Liver (tissue), 8 donors: ENCODE measurements at regions not wholly inside any gene's neighbourhood (a gene's known extent, or its start where the extent isn't known, plus 50 kb on each side); places are given as distances from the start of the nearest gene placed in this dataset.

Source experiments
- DNase-seq: peaks from one replicate; pipeline ENCODE4 v3.0.0-alpha.2; 2017; ENCODE audit warnings: low spot score
- H3K27ac ChIP-seq, 2 donors: one replicate each; pipeline ENCODE4 v1.7.0; 2013; ENCODE audit warnings: inconsistent platforms in 2 of 2, low read length in 2 of 2, control low read depth in 1 of 2, low read depth in 1 of 2, mild to moderate bottlenecking in 1 of 2
- H3K27me3 ChIP-seq, 4 donors: one replicate each; pipeline versions ENCODE4 v1.6.1 to v1.7.0; 2013; ENCODE audit warnings: low read length in 3 of 4, inconsistent platforms in 1 of 4, mild to moderate bottlenecking in 1 of 4, moderate library complexity in 1 of 4; ENCODE audit not compliant: control insufficient read depth in 4 of 4, insufficient read depth in 4 of 4
- H3K36me3 ChIP-seq, 4 donors: one replicate each; pipeline versions ENCODE4 v1.6.1 to v1.7.0; 2013; ENCODE audit warnings: low read length in 3 of 4, mild to moderate bottlenecking in 3 of 4, low read depth in 1 of 4, moderate library complexity in 1 of 4; ENCODE audit not compliant: control insufficient read depth in 4 of 4, insufficient read depth in 3 of 4
- H3K4me1 ChIP-seq, 4 donors: one replicate each; pipeline versions ENCODE4 v1.6.1 to v1.7.0; 2013; ENCODE audit warnings: low read length in 3 of 4, mild to moderate bottlenecking in 3 of 4, moderate library complexity in 1 of 4; ENCODE audit not compliant: control insufficient read depth in 4 of 4, insufficient read depth in 4 of 4
- H3K4me3 ChIP-seq, 3 donors: one replicate each; pipeline versions ENCODE4 v1.6.1 to v1.7.0; 2013; ENCODE audit warnings: low read length in 3 of 3, control low read depth in 1 of 3, low read depth in 1 of 3, mild to moderate bottlenecking in 1 of 3
- H3K9ac ChIP-seq, 2 donors: one replicate each; pipeline ENCODE4 v1.7.0; 2013; ENCODE audit warnings: low read length in 2 of 2, mild to moderate bottlenecking in 2 of 2, moderate library complexity in 2 of 2, control low read depth in 1 of 2, low read depth in 1 of 2
- H3K9me3 ChIP-seq, 4 donors: one replicate each; pipeline versions ENCODE4 v1.6.1 to v1.7.0; 2013; ENCODE audit warnings: low read length in 3 of 4; ENCODE audit not compliant: control insufficient read depth in 4 of 4
- HNF4A ChIP-seq, 2 donors: conservative IDR thresholded peaks; 2 replicates each; pipeline ENCODE4 v1.6.1; 2016; ENCODE audit warnings: antibody characterized with exemption in 2 of 2, mild to moderate bottlenecking in 2 of 2
- HNF4G ChIP-seq: IDR thresholded peaks from 2 replicates; pipeline ENCODE4 v1.6.1; 2016; ENCODE audit warnings: antibody characterized with exemption
- RAD21 ChIP-seq, 2 donors: IDR thresholded peaks; 2 replicates each; pipeline ENCODE4 v1.6.1; 2016; ENCODE audit warnings: antibody characterized with exemption in 2 of 2, mild to moderate bottlenecking in 2 of 2
- RXRA ChIP-seq, 2 donors: IDR thresholded peaks; 2 replicates each; pipeline ENCODE4 v1.6.1; 2017 to 2018; ENCODE audit warnings: antibody characterized with exemption in 2 of 2, mild to moderate bottlenecking in 1 of 2
- SP1 ChIP-seq: IDR thresholded peaks from 2 replicates; pipeline ENCODE4 v1.6.1; 2018; ENCODE audit warnings: antibody characterized with exemption, mild to moderate bottlenecking
- TAF1 ChIP-seq: conservative IDR thresholded peaks from 2 replicates; pipeline ENCODE4 v1.6.1; 2016; ENCODE audit warnings: antibody characterized with exemption, mild to moderate bottlenecking
- WGBS: extraction: QIAGEN DNeasy Blood & Tissue Kit; methylation state at CpG from one replicate; pipeline ENCODE4 v1.1.7; 2013; 5-methylcytosine and 5-hydroxymethylcytosine counted together
- TF ChIP-seq, protein P1 (sequence below): IDR thresholded peaks from 2 replicates; pipeline ENCODE4 v1.6.1; 2016; ENCODE audit warnings: antibody characterized with exemption
- TF ChIP-seq, protein P2 (sequence below): IDR thresholded peaks from 2 replicates; pipeline ENCODE4 v1.6.1; 2016; ENCODE audit warnings: antibody characterized with exemption, mild to moderate bottlenecking
- TF ChIP-seq, protein P3 (sequence below): IDR thresholded peaks from 2 replicates; pipeline ENCODE4 v1.6.1; 2016; ENCODE audit warnings: antibody characterized with exemption
- TF ChIP-seq, protein P4 (sequence below): fragments of 150-350 bp; IDR thresholded peaks from 2 replicates; pipeline ENCODE4 v1.5.1; 2017; ENCODE audit warnings: improper control_type of control experiment, low read depth, low read length; ENCODE audit not compliant: missing input control
- donor health status: healthy.
- donor health status: healthy.
- donor health status: healthy.
- donor health status: healthy.
- donor health status: healthy.

DNA sequence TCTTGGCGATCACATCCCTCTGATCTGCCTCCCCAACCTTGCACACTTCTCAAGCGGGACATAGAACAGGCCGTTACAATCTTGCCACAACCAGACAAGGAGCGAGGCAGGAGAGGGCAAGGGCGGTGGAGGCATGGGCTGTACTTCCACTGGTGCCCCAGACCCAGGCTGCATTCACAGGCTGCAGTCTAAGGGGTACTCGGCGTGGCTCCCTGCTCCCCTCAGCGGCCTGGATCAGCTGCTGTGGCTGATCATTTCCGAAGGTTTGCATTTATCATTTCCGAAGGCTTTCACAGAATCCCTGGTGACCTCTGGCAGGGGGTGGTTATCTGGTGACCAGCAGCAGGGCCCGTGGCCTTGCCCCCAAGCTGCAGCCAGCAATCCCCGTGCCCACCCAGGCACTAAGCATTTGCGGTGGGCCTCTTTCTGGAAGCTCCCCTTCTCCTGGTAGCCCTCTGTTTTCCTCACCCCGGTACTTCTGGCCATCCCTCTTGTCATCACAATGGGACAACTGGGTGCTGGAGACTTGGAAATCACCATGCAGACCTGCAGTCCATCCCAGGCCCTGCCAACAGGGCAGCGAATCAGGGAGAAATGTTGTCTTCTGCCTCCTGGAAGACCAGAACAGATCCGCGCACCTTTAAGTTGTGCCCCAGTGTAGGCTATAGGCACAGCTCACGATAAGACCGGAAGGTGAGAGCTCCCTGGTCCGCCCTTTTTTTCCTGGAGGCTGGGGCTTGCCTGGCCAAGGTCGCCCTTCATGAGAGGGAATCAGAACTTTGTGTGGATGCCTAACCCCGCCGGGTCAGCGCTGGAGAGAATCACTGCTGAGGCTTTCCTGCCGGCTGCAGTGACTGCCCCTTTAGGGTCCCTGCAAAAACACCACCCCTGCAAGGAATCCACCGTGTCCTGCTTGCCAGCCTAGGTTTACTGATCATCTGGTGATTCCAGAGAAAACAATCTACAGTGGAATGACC is 1739.1 kb downstream of the TP53TG3F start:
- peak; percentile 19 for DNase-seq

DNA sequence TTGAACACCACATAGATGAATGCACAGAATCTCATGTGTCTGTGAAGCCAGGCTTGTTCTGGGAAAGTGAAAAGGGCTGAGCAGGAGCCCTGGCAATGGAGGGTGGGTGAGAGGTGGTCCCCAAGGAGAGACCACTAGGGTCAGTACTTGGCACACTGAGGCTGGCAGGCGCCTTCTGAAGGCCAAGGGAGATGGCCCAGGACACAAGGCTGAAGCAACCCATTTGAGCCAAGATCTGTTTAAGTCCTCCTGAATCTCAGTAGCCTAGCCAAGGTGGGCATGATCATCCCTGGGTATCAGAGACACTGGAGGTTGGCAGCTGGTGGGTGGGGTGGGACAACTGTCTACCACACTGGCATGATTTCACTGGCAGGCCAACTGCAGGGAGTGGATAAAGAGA is 1741.2 kb downstream of the TP53TG3F start:
- TF ChIP-seq, protein P1, sequence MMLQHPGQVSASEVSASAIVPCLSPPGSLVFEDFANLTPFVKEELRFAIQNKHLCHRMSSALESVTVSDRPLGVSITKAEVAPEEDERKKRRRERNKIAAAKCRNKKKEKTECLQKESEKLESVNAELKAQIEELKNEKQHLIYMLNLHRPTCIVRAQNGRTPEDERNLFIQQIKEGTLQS = no peak
- no peak for TF ChIP-seq HNF4G
- TF ChIP-seq, protein P2, sequence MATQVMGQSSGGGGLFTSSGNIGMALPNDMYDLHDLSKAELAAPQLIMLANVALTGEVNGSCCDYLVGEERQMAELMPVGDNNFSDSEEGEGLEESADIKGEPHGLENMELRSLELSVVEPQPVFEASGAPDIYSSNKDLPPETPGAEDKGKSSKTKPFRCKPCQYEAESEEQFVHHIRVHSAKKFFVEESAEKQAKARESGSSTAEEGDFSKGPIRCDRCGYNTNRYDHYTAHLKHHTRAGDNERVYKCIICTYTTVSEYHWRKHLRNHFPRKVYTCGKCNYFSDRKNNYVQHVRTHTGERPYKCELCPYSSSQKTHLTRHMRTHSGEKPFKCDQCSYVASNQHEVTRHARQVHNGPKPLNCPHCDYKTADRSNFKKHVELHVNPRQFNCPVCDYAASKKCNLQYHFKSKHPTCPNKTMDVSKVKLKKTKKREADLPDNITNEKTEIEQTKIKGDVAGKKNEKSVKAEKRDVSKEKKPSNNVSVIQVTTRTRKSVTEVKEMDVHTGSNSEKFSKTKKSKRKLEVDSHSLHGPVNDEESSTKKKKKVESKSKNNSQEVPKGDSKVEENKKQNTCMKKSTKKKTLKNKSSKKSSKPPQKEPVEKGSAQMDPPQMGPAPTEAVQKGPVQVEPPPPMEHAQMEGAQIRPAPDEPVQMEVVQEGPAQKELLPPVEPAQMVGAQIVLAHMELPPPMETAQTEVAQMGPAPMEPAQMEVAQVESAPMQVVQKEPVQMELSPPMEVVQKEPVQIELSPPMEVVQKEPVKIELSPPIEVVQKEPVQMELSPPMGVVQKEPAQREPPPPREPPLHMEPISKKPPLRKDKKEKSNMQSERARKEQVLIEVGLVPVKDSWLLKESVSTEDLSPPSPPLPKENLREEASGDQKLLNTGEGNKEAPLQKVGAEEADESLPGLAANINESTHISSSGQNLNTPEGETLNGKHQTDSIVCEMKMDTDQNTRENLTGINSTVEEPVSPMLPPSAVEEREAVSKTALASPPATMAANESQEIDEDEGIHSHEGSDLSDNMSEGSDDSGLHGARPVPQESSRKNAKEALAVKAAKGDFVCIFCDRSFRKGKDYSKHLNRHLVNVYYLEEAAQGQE = no peak
- no peak for TF ChIP-seq SP1
- TF ChIP-seq, protein P3, sequence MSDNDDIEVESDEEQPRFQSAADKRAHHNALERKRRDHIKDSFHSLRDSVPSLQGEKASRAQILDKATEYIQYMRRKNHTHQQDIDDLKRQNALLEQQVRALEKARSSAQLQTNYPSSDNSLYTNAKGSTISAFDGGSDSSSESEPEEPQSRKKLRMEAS = no peak
- no peak for TF ChIP-seq HNF4A (conservative IDR thresholded peaks at IDR 0.05)
- H3K4me3 ChIP-seq = no peak overlapping the region
- peaks cover 0 to under 1% (median 0%) of the 10 kb centered on the region in 4 donors for H3K9me3 ChIP-seq

More for the DNA sequence above, 1739.1 kb downstream of the TP53TG3F start:
- no peaks in the 10 kb centered on the region for H3K4me1 ChIP-seq
- no peaks in the 10 kb centered on the region for H3K27me3 ChIP-seq
- 70% methylated on average over 26 of the region's 26 CpGs for WGBS
- TF ChIP-seq SP1 (no peak), RAD21 (IDR thresholded peaks at IDR 0.05) (no peak), TAF1 (no peak), HNF4G (no peak), HNF4A (conservative IDR thresholded peaks at IDR 0.05) (no peak), RXRA (IDR thresholded peaks at IDR 0.05) (no peak)
- TF ChIP-seq, protein P4, sequence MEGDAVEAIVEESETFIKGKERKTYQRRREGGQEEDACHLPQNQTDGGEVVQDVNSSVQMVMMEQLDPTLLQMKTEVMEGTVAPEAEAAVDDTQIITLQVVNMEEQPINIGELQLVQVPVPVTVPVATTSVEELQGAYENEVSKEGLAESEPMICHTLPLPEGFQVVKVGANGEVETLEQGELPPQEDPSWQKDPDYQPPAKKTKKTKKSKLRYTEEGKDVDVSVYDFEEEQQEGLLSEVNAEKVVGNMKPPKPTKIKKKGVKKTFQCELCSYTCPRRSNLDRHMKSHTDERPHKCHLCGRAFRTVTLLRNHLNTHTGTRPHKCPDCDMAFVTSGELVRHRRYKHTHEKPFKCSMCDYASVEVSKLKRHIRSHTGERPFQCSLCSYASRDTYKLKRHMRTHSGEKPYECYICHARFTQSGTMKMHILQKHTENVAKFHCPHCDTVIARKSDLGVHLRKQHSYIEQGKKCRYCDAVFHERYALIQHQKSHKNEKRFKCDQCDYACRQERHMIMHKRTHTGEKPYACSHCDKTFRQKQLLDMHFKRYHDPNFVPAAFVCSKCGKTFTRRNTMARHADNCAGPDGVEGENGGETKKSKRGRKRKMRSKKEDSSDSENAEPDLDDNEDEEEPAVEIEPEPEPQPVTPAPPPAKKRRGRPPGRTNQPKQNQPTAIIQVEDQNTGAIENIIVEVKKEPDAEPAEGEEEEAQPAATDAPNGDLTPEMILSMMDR = no peak
- H3K9me3 ChIP-seq = peaks cover 0 to 2% (median 1%) of the 10 kb centered on the region in 4 donors
- no peak overlapping the region for H3K27ac ChIP-seq
- no peak overlapping the region for H3K9ac ChIP-seq
- H3K36me3 ChIP-seq = no peaks in the 10 kb centered on the region
- H3K4me3 ChIP-seq = no peak overlapping the region

More for the DNA sequence above, 1741.2 kb downstream of the TP53TG3F start:
- Histone ChIP-seq H3K36me3 (no peaks in the 10 kb centered on the region), H3K27ac (no peak overlapping the region), H3K27me3 (no peaks in the 10 kb centered on the region), H3K9ac (no peak overlapping the region), H3K4me1 (no peaks in the 10 kb centered on the region)
- WGBS = 37% methylated on average over 1 of the region's 1 CpG
- DNase-seq = no peak
